ENCODE measurements at regions not wholly inside any gene's neighbourhood (a gene's known extent, or its start where the extent isn't known, plus 50 kb on each side); places are given as distances from the start of the nearest gene placed in this dataset.
"Not testable (repeated sequence)": the region's sequence is repeated elsewhere in the genome, so short reads cannot be mapped to it uniquely, and the experiment has no call there.

- DNase-seq (ENCODE audit: low read depth in 2 of 2), result no peak
Measured at GRCh38 chr21:23809573-23809972, 1797.7 kb downstream of the MRPL39 start.

- not testable (repeated sequence) for DNase-seq (ENCODE audit: low read depth in 2 of 2)
Measured at GRCh38 chr21:23806966-23807548, 1800.2 kb downstream of the MRPL39 start.

- DNase-seq (ENCODE audit: low read depth in 2 of 2), result no peak
Measured at GRCh38 chr21:23804866-23805265, 1802.4 kb downstream of the MRPL39 start.

- DNase-seq (ENCODE audit: low read depth in 2 of 2), result no peak
Measured at GRCh38 chr21:23801292-23801691, 1806.0 kb downstream of the MRPL39 start.

GRCh38 chr21:23799376-23799775 is 1807.9 kb downstream of the MRPL39 start:
- DNase-seq (ENCODE audit: low read depth in 2 of 2), result no peak

- no peak for DNase-seq (ENCODE audit: low read depth in 2 of 2)
Measured at GRCh38 chr21:23792300-23792699, 1815.0 kb downstream of the MRPL39 start.

- DNase-seq (ENCODE audit: low read depth in 2 of 2), result no peak
Measured at GRCh38 chr21:23789864-23790263, 1817.4 kb downstream of the MRPL39 start.

- DNase-seq (ENCODE audit: low read depth in 2 of 2), result no peak
Measured at GRCh38 chr21:23780326-23780725, 1827.0 kb downstream of the MRPL39 start.

GRCh38 chr21:23743821-23744220 is 1863.5 kb downstream of the MRPL39 start:
- DNase-seq (ENCODE audit: low read depth in 2 of 2), result no peak

- DNase-seq (ENCODE audit: low read depth in 2 of 2), result no peak
Measured at GRCh38 chr21:23740463-23740862, 1866.8 kb downstream of the MRPL39 start.

- no peak for DNase-seq (ENCODE audit: low read depth in 2 of 2)
Measured at GRCh38 chr21:23732776-23733175, 1874.5 kb downstream of the MRPL39 start.

- DNase-seq (ENCODE audit: low read depth in 2 of 2), result no peak
Measured at GRCh38 chr21:23729331-23729730, 1878.0 kb downstream of the MRPL39 start.

GRCh38 chr21:23725576-23725975 is 1881.7 kb downstream of the MRPL39 start:
- no peak for DNase-seq (ENCODE audit: low read depth in 2 of 2)

GRCh38 chr21:23718446-23719285 is 1888.6 kb downstream of the MRPL39 start:
- no peak for DNase-seq (ENCODE audit: low read depth in 2 of 2)

- DNase-seq (ENCODE audit: low read depth in 2 of 2), result no peak
Measured at GRCh38 chr21:23712166-23712565, 1895.1 kb downstream of the MRPL39 start.

GRCh38 chr21:23706431-23706830 is 1900.8 kb downstream of the MRPL39 start:
- DNase-seq (ENCODE audit: low read depth in 2 of 2), result no peak

- no peak for DNase-seq (ENCODE audit: low read depth in 2 of 2)
Measured at GRCh38 chr21:23699402-23699801, 1907.9 kb downstream of the MRPL39 start.

GRCh38 chr21:23698619-23699018 is 1908.7 kb downstream of the MRPL39 start:
- no peak for DNase-seq (ENCODE audit: low read depth in 2 of 2)

- DNase-seq (ENCODE audit: low read depth in 2 of 2), result no peak
Measured at GRCh38 chr21:23695443-23695842, 1911.8 kb downstream of the MRPL39 start.

GRCh38 chr21:23694390-23694789 is 1912.9 kb downstream of the MRPL39 start:
- DNase-seq (ENCODE audit: low read depth in 2 of 2), result no peak

GRCh38 chr21:23690316-23690715 is 1917.0 kb downstream of the MRPL39 start:
- no peak for DNase-seq (ENCODE audit: low read depth in 2 of 2)

- DNase-seq (ENCODE audit: low read depth in 2 of 2), result no peak
Measured at GRCh38 chr21:23686737-23687523, 1920.4 kb downstream of the MRPL39 start.
